Kidney tubule cell (primary cell): ENCODE measurements at regions not wholly inside any gene's neighbourhood (a gene's known extent, or its start where the extent isn't known, plus 50 kb on each side); places are given as distances from the start of the nearest gene placed in this dataset.

ENCODE experiments used
- DNase-seq: peaks from one replicate; pipeline ENCODE4 v3.0.0-alpha.2; 2018; ENCODE audit warnings: low spot score

DNA sequence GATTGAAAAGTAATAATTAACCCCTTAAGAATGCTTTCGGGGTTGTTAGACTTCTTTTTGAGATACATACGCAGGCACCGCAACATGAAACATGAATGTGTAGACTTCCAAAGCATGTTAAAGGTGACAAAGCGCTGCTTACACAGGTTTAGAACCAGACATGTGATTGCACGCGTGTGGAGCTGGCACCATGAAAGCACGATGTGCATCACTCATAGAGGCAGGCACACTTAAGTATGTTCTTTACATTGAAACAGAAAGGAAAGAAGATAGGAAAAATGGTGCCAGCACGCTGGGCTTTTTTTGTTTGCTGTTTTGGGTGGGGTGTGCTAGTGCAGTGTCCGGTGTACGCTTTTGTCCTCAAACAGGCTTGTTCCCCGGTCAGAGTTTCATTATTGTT lies 83.6 kb upstream of the PPARA start:
- peak; percentile 42 for DNase-seq

DNA sequence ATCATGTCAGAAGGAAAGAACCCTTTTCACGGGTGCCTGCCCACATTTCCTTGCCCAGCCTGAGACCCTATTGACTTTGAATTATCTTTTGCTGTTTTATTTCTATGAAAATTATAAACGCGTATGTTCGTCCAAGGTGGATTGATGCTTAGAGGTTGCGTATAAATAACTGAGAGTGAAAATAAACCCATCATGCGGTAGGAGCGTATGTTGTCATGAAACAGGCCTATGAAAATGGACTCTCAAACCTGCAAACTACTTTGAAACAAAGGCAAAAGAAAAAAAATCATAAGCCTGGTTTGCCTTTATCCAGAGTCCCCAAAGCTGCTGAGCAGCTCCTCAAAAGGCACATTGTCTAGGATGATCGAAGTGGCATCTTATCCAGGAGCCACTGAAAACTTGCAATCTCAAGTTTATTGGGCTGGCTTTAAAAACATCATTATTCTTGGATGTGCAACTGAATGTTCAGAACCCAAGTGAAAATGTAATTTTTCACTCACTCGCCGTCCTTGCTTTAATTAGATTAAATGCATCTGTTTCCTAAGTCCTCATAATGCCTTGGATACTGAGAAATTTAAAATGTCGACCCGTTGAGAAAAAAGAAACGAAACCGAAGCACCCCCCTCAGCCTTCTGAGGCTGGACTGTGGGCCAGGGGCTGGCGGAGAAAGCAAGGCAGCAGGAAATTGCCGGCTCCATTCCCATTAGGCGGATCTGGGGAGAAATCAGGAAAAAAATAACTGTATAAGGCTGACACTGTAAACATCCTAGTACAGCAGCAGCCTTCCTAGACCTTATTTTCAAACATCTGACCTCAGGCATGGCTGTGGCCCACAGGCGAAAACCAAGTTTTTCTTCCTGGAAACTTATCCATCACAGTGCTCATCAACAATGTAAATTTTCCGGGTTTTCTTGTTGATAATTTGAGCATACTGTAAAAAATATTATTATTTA lies 82.9 kb upstream of the PPARA start:
- DNase-seq, result peak; percentile 13

DNA sequence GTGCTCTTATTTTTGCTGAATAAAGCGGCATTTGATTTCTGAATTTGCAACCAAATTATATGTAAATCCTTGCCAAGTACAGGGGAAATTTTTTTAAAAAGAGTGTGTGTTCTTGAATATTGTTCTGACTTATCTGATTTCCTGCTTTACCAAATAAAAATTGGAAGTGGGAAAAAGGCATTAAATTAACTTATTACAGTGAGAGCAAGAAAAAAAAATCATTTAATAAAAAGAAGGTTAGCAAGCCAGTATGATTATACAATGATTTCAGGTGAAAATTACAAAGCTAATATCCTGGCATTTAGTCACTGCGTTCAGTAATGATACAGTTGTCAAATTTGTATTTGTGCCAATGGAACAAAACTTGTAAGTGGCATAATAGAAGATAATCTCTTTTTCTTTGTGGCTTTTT lies 82.1 kb upstream of the PPARA start:
- peak; percentile 24 for DNase-seq

DNA sequence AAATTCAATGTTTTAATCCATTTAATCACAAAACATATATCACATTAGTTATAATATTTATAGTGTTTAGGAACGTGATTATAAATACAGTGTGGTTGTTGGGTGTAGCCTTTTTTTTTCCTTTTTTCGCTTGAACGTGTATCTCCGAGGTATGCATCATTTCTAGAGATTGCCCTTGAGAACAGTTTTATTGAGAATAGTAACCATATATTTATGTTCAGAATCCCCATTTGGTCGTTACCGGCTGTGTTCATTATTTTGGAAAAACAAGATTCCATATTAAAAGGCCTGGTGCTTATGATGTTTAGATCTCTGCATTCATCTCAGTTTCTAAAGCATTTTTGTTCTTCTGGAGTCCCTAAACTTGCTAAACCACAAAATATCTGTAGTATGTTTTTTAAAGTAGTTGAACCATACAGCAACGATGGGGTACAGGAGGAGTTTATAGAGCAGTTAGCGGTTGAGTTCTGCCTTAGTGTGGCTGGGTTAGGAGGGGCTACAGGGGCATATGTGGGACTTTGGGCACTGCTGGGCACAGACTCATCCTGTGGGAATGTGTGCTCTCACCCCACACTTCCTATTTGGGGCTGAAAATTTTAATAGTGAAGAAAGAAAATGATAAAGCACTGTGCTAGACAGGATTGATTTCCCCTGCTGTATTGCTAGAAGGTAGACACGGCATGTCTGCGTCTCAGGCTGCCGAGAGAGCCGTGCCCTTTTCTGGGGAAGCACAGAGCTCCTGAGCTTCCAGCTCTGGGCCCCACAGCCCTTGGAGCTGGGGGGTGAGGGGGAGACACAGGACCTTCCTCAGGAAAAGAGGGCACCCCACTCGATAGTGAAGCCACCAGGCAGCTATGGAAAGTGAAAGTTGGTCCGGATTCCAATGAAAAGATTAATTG lies 81.5 kb upstream of the PPARA start:
- peak; percentile 85 for DNase-seq

DNA sequence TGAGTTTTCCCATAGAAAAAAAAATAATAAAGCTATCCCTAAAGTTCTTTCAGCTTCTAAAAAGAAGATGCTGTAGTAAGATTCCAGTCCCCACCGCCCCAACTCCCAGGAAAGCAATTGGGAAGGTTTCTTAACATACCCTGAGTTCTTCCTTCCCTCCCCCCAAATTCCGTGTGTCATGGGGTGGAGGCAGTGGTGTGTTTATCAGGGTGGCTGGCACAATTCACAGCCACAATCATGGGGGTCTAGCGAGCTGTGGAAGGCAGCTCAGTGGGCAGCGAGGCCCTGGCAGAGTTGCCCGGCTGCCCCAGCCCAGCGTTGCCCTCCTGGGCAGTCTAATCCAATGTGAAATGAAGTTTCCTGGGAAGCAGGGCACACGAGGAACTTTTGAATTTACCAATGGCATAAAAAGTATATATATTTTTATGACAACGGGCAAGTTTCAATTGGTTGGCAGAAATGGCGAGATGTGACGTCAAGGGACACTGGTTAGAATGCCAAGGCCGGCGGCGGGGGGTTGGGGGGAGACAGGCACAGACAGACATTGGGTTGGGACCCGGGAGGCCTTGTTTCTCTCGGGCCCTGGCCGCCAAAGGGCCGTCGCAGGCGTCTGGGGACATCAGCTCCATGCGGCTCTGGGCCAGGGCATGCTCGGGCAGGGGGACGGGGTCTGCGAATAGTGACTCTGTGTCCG lies 80.7 kb upstream of the PPARA start:
- peak; percentile 94 for DNase-seq

DNA sequence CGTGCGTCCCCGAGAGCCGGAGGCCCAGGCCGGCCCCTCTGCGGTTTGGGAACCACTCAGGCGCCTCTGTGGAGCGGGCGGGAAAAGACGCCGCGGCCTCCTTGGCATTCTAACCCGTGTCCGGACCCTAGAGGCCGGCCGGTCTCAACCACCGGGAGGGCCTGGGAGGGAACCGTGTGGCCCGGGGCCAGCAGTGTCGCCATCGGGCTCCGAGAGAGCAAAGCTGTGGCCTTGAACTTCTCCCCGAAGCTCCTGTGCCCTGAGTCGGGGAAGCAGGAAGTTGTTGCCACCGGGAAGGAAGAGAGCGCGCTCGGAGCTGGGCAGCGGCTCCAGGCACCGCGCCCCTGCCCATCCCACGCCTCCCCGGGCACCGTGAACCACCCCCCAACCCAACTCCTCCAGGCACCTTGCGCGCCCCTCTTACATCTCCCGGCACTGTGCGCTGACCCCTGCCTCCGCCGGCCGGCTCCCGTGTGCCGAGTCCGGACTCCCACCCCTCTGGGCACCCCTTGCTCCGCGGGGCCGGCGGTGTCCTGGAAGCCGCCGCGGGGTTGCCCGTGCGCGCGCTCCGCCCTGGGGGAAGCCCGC lies 80.0 kb upstream of the PPARA start:
- DNase-seq, result peak; percentile 83

DNA sequence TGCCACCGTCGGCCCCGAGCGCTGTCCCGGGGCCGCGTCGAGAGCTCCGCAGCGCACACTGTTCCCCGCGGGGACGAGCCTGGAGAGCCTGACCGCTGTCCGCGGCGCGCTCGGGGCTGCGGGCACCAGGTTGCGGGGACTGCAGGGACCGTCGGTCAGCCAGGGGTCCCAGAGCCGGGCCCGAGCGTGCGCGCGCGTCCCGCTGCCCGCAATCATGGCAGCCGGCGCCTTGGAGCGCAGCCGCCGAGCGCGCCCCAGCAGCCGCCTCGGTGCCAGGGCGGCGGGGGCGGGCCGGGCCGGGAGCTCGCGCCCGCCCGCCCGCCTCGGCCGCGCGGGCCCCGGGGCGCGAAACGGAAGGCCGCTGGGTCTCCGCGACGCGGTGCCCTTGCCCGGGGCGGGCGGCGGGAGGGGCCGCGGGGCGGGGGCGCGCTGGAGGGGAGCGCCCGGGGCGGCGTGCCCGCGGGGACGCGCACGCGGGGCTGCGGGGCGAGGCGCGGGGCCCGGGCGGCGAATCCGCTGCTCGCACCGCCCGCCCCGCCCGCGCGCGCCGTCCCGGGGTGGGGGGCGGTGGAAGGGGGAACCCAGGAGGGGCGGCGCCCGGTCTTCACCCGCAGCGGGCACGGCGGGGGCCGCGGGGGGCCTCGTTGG lies 79.4 kb upstream of the PPARA start:
- DNase-seq, result peak; percentile 86

DNA sequence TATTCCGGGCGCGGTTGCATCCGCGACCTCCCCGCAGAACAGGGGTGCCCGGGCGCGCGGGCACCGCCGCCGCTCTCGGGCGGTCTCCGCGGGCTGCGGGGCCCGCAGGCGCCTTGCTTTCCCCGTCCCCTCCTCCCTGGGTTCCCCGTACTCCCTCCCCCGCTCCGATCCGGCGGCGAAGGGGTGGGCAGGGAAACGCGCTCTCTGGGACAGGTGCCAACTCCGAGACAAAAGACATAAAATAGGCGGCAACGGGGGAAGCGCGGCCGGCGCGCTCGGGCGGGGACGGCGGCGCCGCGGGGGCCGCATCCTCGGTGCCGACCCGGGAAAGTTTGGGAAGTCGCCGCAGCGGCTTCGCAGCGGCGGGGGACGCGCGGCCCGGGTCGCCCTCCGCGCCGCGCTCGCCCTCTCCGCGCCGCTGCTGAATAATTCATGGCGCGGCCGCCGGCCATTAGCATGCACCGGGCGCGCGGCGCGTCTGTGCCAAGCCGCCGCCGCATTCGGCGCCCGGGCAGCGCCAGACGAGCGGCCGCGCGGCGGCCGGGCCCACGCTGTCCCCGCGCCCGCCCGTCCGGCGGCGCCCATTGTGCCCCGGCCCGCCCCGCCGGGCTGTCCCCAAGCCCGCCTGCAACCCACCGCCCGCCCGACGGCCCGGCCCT lies 78.7 kb upstream of the PPARA start:
- peak; percentile 95 for DNase-seq

DNA sequence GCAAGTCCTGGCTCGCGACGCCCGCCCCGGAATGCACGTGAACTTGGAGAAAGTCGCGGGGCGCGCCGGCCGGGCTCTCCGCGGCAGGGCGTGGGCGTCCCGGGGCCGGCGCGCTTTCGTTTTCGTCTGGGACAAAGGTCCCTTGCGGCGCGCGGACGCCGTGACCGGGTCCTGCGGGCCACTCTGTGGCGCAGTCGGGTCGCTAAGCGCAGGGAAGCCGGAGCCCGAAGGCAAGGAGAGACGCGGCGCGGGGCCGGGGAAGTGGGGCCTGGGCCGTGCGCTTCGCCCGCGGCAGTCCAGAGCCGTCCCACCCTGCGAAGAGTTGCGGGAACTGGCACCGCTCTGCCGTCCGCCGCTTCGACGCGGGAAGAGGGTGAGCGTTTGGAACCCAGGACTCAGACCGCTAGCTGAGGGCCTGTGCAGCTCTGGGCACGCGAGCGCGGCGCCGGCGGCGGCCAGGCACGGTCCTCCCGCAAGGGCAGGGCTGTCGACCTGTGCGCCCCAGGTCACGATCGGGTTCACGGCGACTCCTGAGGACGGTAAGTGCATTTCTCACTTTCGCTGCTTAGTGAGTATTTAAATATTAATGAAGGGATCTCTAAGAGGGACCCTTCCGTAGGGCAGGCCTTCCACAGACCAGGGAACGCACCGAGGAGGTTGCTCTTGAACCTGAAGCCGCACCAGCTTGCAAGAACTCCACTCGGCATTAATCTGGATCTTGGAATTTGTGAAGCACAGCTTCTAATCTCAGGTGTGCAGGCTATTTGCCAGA lies 78.0 kb upstream of the PPARA start:
- DNase-seq, result peak; percentile 67

DNA sequence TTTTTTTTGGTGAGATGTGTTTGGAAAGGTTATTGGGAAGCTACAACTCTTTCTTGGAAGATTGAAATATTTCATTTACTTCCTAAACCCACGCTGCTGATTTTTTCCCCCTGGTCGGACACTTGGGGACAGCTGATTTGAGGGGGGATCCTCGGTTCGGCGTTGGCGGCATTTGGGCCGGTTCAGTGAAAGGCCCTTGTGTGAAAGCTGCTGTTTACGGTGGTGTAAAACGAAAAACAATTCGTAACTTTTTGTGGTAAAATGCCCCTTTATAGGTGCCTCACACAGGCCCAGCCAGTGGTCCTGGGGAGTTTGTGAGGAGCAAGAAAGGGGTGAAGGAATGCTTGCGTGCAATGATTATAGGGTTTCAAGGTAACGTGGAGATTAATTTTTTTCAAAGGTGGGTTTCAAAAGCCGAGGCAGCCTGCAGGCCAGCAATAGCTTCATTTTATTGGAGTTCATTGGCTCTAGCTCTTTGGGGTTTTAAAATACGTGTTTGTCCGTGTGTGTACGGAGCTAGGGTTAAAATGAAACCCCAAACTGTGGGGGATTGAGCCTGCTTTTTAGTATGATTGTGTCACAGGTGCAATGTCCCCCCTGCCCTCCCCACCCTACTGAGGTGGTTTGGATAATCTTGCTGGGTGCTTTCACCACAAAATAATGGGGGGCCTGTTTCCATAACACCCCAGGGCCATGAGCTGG lies 77.2 kb upstream of the PPARA start:
- no peak for DNase-seq

DNA sequence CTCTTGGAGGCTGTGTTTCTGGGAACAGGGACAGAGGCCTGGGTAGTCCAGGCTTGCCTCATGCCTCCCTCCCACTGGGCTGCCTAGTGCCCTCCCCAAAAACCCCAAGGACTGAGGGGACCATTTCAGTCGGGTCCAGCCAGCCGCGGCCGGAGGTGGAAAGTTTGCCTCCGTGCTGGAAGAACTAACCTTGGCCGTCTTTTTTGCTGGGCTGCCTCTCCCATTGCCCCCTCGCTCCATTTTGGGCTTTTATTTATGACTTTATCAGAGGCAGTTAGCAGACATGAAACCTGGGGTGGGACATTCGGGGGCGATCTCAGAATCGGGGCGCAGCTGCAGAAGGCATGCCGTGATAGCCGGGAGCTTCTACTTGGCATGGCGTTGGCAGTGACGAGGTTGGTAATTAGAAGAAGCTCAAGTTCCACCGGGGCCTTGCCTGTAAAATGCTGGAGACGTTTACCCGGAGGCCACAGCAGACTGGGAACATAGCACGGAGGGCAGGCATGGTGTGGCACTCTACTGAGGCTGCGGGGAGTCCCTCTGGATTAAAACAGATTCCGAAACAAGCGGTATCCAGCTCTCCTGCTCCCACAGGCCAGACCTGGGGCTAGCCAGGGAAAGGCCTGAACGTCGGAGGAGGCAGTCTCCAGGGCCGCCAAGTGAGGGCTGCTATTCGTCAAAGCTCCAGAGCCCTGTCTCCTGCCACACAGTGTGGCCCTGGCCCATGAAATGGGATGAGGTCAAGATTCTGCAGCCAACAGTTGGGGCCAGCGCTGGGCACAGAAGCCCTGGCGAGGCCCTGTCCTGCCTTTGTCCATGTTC lies 76.4 kb upstream of the PPARA start:
- DNase-seq, result no peak

DNA sequence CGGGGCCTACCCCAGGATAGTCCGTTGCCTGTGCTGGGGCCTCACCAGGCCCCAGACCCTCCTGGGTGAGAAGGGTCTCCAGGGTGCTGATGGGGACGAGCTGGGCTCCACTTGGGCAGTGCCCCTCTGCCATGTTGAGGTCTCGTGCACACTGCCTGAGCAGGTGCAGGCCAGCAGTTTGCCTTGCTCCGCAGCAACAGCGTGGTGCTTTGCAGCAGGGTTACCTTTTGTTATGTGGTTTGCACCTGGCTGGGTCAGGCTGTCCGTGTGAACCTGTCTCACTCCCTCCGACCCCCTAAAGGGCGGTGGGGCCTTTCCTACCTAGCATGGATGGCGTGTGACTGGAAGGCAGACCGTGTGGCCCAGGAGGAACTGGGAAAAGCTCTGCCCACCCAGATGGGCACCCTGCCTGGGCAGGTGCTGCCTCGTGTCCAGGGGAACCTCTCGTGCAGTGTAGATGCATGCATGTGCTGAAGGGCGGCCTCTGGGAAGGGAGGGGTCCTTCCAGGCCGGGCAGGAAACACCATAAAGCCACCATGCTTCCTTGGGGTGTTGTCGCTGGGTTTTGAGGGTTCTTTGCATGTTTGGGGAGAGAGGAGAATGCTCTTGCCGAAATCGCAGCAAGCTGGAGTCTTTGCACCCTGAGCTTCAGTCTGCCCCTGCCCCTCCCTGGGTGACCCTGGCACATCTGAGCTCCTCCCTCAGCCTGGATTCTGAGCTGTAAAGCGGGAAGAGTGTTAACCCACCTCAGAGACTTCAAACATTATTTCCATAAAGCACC lies 75.4 kb upstream of the PPARA start:
- no peak for DNase-seq

DNA sequence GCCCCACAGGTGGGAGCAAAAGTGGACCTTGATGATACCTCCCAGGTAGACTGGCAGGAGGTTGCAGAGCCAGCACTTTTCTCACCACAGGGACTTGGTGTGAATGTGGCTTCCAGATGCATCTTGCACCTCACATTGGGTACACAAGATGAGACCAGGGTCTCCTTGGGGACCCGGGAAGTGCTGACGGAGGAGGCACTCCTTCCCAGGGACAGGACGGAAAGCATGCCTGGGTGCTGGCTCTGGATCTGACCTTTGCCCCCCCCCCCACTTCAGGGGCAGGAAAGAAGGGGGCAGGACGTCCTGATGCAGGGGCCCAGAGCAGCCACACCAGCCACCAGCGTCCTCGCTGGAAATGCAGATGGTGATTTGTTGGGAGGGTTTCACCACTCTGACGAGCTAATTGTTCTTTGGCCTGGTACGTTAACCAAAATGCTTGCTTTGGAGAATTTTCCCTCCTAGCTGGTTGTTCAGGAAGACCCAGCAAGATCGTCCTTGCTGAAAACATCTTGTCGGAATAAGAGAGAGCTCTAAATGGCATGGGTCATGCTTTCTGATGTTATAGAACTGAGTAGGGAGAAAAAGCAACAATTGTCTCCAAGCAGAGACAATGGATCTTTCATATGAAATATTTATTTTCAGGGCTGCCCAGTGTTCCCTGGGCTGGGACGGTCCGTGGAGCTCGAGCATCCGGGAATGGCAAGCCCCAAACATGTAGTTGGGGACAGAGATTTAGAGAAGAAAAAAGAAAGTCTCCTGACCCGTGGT lies 74.4 kb upstream of the PPARA start:
- DNase-seq, result no peak

DNA sequence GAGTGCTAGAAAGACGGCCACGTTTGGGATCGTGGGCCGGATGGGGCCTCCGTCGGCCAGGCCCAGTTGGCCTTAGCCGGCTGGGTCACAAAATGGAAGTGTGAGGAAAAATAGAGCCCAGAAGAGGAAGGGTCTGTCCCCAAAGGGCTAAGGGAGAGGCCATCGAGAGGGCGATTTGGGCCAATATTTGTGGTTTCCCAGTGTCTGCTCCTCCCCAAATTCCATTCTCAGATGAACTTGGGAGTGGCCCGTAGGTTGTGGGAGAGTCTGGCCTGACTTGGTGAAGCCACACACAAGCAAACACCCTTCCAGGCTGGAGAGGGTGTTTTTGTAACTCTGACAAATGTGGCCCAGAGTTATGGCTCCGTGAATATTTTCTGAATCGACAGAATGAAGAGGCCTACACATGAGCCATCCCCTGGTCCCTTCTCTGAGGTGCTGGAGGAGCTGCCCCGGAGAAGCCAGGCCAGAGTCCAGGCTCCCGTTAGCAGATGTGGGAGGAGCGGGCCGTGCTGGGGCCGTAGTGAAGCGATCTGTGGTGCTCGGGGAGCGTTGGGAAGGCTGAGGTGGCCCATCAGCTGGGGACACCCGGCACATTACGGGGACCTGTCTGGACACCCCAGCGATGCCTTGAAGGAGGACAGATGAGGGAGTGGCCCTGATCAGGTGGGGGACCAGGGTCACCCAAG lies 73.5 kb upstream of the PPARA start:
- peak; percentile 76 for DNase-seq

DNA sequence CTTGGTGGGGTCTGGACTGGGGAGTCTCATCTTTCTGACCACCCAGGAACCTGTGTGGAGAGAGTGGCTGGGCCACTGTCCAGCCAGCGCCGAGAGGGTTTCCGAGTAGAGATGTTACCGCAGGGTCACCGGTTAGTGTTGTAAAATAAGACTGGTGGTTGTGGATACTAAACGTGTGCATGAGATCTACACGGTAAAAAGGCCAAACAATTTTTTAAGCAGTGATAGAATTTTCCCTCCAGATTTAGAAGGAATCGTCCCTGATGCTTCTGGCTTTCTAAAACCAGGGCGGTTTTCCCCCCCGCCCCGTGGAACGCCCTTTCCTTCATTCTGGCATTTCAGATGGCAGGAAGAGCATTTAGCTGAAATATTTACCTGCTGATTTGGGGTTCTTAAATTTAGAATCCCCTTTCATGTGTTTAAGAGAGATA lies 72.6 kb upstream of the PPARA start:
- DNase-seq, result no peak
